Loucy (cell line): ENCODE measurements at regions not wholly inside any gene's neighbourhood (a gene's known extent, or its start where the extent isn't known, plus 50 kb on each side); places are given as distances from the start of the nearest gene placed in this dataset.
"Not testable (repeated sequence)": the region's sequence is repeated elsewhere in the genome, so short reads cannot be mapped to it uniquely, and the experiment has no call there.

ENCODE experiments used
- H2AFZ ChIP-seq: fragments of 200-600 bp; sonication (generic); 2 replicates; pipeline ENCODE4 v1.6.0; 2016; ENCODE audit warnings: antibody characterized with exemption, mild to moderate bottlenecking, low read length, moderate library complexity
- H3F3A ChIP-seq: fragments of 200-600 bp; 2 replicates; pipeline ENCODE4 v1.6.0; 2016; ENCODE audit warnings: antibody characterized with exemption, low read depth, mild to moderate bottlenecking
- H3K27me3 ChIP-seq: fragments of 200-600 bp; sonication (generic); 2 replicates; pipeline ENCODE4 v1.6.1; 2014; ENCODE audit warnings: low read length, mild to moderate bottlenecking; ENCODE audit not compliant: insufficient read depth, poor library complexity, severe bottlenecking
- H3K36me3 ChIP-seq: fragments of 200-600 bp; sonication (generic); 2 replicates; pipeline ENCODE4 v1.6.1; 2016; ENCODE audit warnings: low read length; ENCODE audit not compliant: insufficient read depth
- H3K4me1 ChIP-seq: fragments of 200-600 bp; sonication (generic); 2 replicates; pipeline ENCODE4 v1.5.1; 2014; ENCODE audit warnings: low read length, mild to moderate bottlenecking; ENCODE audit not compliant: insufficient read depth, poor library complexity, severe bottlenecking
- H3K4me2 ChIP-seq: fragments of 200-600 bp; sonication (generic); 2 replicates; pipeline ENCODE4 v1.6.0; 2014; ENCODE audit warnings: antibody characterized with exemption, low read length, low read depth, mild to moderate bottlenecking; ENCODE audit not compliant: poor library complexity, severe bottlenecking
- H3K4me3 ChIP-seq: fragments of 200-600 bp; sonication (generic); 2 replicates; pipeline ENCODE4 v1.5.1; 2014; ENCODE audit warnings: low read length, mild to moderate bottlenecking, mixed read lengths; ENCODE audit not compliant: poor library complexity, severe bottlenecking
- H3K79me2 ChIP-seq: fragments of 200-600 bp; sonication (generic); 2 replicates; pipeline ENCODE4 v1.6.1; 2014; ENCODE audit warnings: low read length; ENCODE audit not compliant: insufficient read depth
- H3K9ac ChIP-seq: fragments of 200-600 bp; sonication (generic); 2 replicates; pipeline ENCODE4 v1.6.0; 2014; ENCODE audit warnings: mild to moderate bottlenecking, low read depth, low read length, moderate library complexity; ENCODE audit not compliant: poor library complexity, severe bottlenecking
- H3K9me2 ChIP-seq: fragments of 200-600 bp; sonication (generic); replicated peaks from 2 replicates; pipeline ENCODE4 v1.6.1; 2016; ENCODE audit warnings: low read depth, low read length, mixed read lengths
- H3K9me3 ChIP-seq: fragments of 200-600 bp; sonication (generic); 2 replicates; pipeline ENCODE4 v1.6.1; 2014; ENCODE audit warnings: mild to moderate bottlenecking, antibody characterized with exemption, low read length, low read depth; ENCODE audit not compliant: insufficient read depth
- H4K20me1 ChIP-seq: fragments of 200-600 bp; sonication (generic); 2 replicates; pipeline ENCODE4 v1.6.0; 2014; ENCODE audit warnings: antibody characterized with exemption, low read length, mild to moderate bottlenecking; ENCODE audit not compliant: insufficient read depth, poor library complexity, severe bottlenecking
- CTCF ChIP-seq: fragments of 200-600 bp; sonication (generic); conservative IDR thresholded peaks from 2 replicates; pipeline ENCODE4 v1.5.1; 2014; ENCODE audit warnings: mild to moderate bottlenecking, antibody characterized with exemption, low read length
- EZH2phosphoT487 ChIP-seq: fragments of 200-600 bp; IDR thresholded peaks from 2 replicates; pipeline ENCODE4 v1.6.1; 2018; ENCODE audit warnings: antibody characterized with exemption, mild to moderate bottlenecking, moderate library complexity, borderline replicate concordance

GRCh38 chr4:79676705-79677104, 268.7 kb upstream of the GK2 start:
- H3K9ac ChIP-seq = peak overlapping the region; percentile 41
- H2AFZ ChIP-seq = no peak overlapping the region; the same call in 1 of the 2 replicates
- H4K20me1 ChIP-seq = no peaks in the 10 kb centered on the region
- no peaks in the 10 kb centered on the region for H3K36me3 ChIP-seq
- H3K27me3 ChIP-seq = no peaks in the 10 kb centered on the region
- peaks cover 20% of the 10 kb centered on the region for H3F3A ChIP-seq
- H3K4me3 ChIP-seq = no peak overlapping the region
- H3K9me2 ChIP-seq = no peaks in the 10 kb centered on the region
- no peaks in the 10 kb centered on the region for H3K79me2 ChIP-seq
- TF ChIP-seq CTCF = no peak
- TF ChIP-seq EZH2phosphoT487 = no peak
- peaks cover 52% of the 10 kb centered on the region for H3K4me1 ChIP-seq
- H3K4me2 ChIP-seq = peak overlapping the region; percentile 58
- 0 out of 2 replicates have a peak, but pooled peaks cover 2% of the 10 kb centered on the region for H3K9me3 ChIP-seq

GRCh38 chr4:79674906-79675305, 266.9 kb upstream of the GK2 start:
- H3K4me3 ChIP-seq, H2AFZ ChIP-seq, H3K9ac ChIP-seq, H3K9me2 ChIP-seq, H3K27me3 ChIP-seq, H3K4me2 ChIP-seq, H3K79me2 ChIP-seq, H4K20me1 ChIP-seq, H3K36me3 ChIP-seq: not testable (repeated sequence)
- H3F3A ChIP-seq = peaks cover 20% of the 10 kb centered on the region
- peaks cover 48% of the 10 kb centered on the region for H3K4me1 ChIP-seq
- H3K9me3 ChIP-seq = peaks cover 12% of the 10 kb centered on the region

GRCh38 chr4:79673898-79674297, 265.9 kb upstream of the GK2 start:
- H3K36me3 ChIP-seq = no peaks in the 10 kb centered on the region
- H3K9me2 ChIP-seq = no peaks in the 10 kb centered on the region
- H3K9ac ChIP-seq = no peak overlapping the region
- H3F3A ChIP-seq = peaks cover 12% of the 10 kb centered on the region
- H3K4me1 ChIP-seq = peaks cover 38% of the 10 kb centered on the region
- H3K4me3 ChIP-seq = no peak overlapping the region
- TF ChIP-seq CTCF (no peak), EZH2phosphoT487 (no peak)
- no peaks in the 10 kb centered on the region for H3K79me2 ChIP-seq
- peak overlapping the region; percentile 45; the same call in 1 of the 2 replicates for H2AFZ ChIP-seq
- H3K9me3 ChIP-seq = peaks cover 18% of the 10 kb centered on the region
- H4K20me1 ChIP-seq = no peaks in the 10 kb centered on the region
- H3K27me3 ChIP-seq = no peaks in the 10 kb centered on the region
- peak overlapping the region; percentile 12 for H3K4me2 ChIP-seq

- Histone ChIP-seq H3K27me3 (no peaks in the 10 kb centered on the region), H3K36me3 (no peaks in the 10 kb centered on the region), H3F3A (peaks cover 8% of the 10 kb centered on the region), H3K9me2 (no peaks in the 10 kb centered on the region), H4K20me1 (no peaks in the 10 kb centered on the region), H3K4me3 (no peak overlapping the region), H3K9ac (no peak overlapping the region), H3K9me3 (peaks cover 18% of the 10 kb centered on the region), H3K79me2 (no peaks in the 10 kb centered on the region), H3K4me2 (no peak overlapping the region), H3K4me1 (peaks cover 33% of the 10 kb centered on the region), H2AFZ (peak overlapping the region; percentile 45; the same call in 1 of the 2 replicates)
- TF ChIP-seq EZH2phosphoT487 = no peak
- TF ChIP-seq CTCF = no peak
These were observed 265.3 kb upstream of the GK2 start for GRCh38 chr4:79673377-79673776.
